ENCODE measurements at regions not wholly inside any gene's neighbourhood (a gene's known extent, or its start where the extent isn't known, plus 50 kb on each side); places are given as distances from the start of the nearest gene placed in this dataset.

- TF ChIP-seq ESRRG (CRISPR knock-in tag; IDR thresholded peaks at IDR 0.05) = no peak
- TF ChIP-seq GLIS3 (CRISPR knock-in tag; IDR thresholded peaks at IDR 0.05) = no peak
- no peak for TF ChIP-seq CSDC2 (CRISPR knock-in tag; IDR thresholded peaks at IDR 0.05)
- TF ChIP-seq TCF4 (CRISPR knock-in tag; IDR thresholded peaks at IDR 0.05; ENCODE audit: borderline replicate concordance) = no peak
- TF ChIP-seq PATZ1 (CRISPR knock-in tag; IDR thresholded peaks at IDR 0.05; ENCODE audit: borderline replicate concordance) = no peak
- no peak for TF ChIP-seq RARB (CRISPR knock-in tag; IDR thresholded peaks at IDR 0.05)
- no peak for TF ChIP-seq POU6F1 (CRISPR knock-in tag; IDR thresholded peaks at IDR 0.05; ENCODE audit: borderline replicate concordance, low read depth)
- TF ChIP-seq PPARA (CRISPR knock-in tag; IDR thresholded peaks at IDR 0.05; ENCODE audit: borderline replicate concordance) = no peak
- TF ChIP-seq ARNTL (CRISPR knock-in tag; IDR thresholded peaks at IDR 0.05; ENCODE audit: borderline replicate concordance, low read depth) = no peak
- no peak for TF ChIP-seq CSRNP3 (CRISPR knock-in tag; IDR thresholded peaks at IDR 0.05)
- no peak for TF ChIP-seq BACH2 (CRISPR knock-in tag; IDR thresholded peaks at IDR 0.05; ENCODE audit: borderline replicate concordance)
- TF ChIP-seq SNAI2 (CRISPR knock-in tag; IDR thresholded peaks at IDR 0.05) = no peak
- TF ChIP-seq ZFP3 (CRISPR knock-in tag; IDR thresholded peaks at IDR 0.05) = no peak
- no peak for TF ChIP-seq ZC3H10 (CRISPR knock-in tag; IDR thresholded peaks at IDR 0.05)
- no peak for ATAC-seq
Observed at GRCh38 chr22:47551431-47551775, 789.0 kb downstream of the TBC1D22A start.

- ATAC-seq = no peak
- TF ChIP-seq ZNF565 (CRISPR knock-in tag; conservative IDR thresholded peaks at IDR 0.05; ENCODE audit: low read depth) = no peak
- TF ChIP-seq CSRNP3 (CRISPR knock-in tag; IDR thresholded peaks at IDR 0.05) = no peak
- no peak for TF ChIP-seq ISL1 (CRISPR knock-in tag; IDR thresholded peaks at IDR 0.05)
- TF ChIP-seq ZFP3 (CRISPR knock-in tag; IDR thresholded peaks at IDR 0.05) = no peak
- TF ChIP-seq PATZ1 (CRISPR knock-in tag; IDR thresholded peaks at IDR 0.05; ENCODE audit: borderline replicate concordance) = no peak
- no peak for TF ChIP-seq CREB5 (CRISPR knock-in tag; IDR thresholded peaks at IDR 0.05; ENCODE audit: low read depth)
- TF ChIP-seq SNAI2 (CRISPR knock-in tag; IDR thresholded peaks at IDR 0.05) = no peak
- no peak for TF ChIP-seq ZFP30 (CRISPR knock-in tag; IDR thresholded peaks at IDR 0.05)
- TF ChIP-seq ZNF70 (CRISPR knock-in tag; IDR thresholded peaks at IDR 0.05) = no peak
- TF ChIP-seq GLIS3 (CRISPR knock-in tag; IDR thresholded peaks at IDR 0.05) = no peak
Observed at GRCh38 chr22:47550524-47551430, 788.3 kb downstream of the TBC1D22A start.

Measured in SK-N-SH treated with all-trans-retinoic acid at 6 μM for 48 hours (cell line).